Caco-2 (cell line): ENCODE measurements at regions not wholly inside any gene's neighbourhood (a gene's known extent, or its start where the extent isn't known, plus 50 kb on each side); places are given as distances from the start of the nearest gene placed in this dataset.

Experiments
- BruUV-seq: library from RNA; stranded (reverse); fragments of 400-500 nt; replicated peaks from 2 replicates; lab custom pipeline; 2021; lab: Mats Ljungman, UMichigan
- CTCF ChIA-PET: fragments of 300-600 bp; sonication (Branson Sonifier 250); formaldehyde crosslinking; loops from one replicate; lab custom pipeline; 2022; ENCODE audit warnings: antibody characterized with exemption; lab: Charles Lee
- POLR2A ChIA-PET: fragments of 300-600 bp; sonication (Branson Sonifier 250); formaldehyde crosslinking; loops from one replicate; lab custom pipeline; 2022; ENCODE audit warnings: antibody characterized with exemption; lab: Charles Lee
- DNase-seq, 2 experiments: peaks; one replicate each; pipeline versions ENCODE4 v3.0.0 to v3.0.0-alpha.2; 2020 to 2022
- H3K27me3 ChIP-seq: replicated peaks from 2 replicates; pipeline ENCODE4 v1.6.0; 2011; ENCODE audit warnings: low read length; ENCODE audit not compliant: control insufficient read depth, insufficient read depth
- H3K36me3 ChIP-seq: 2 replicates; pipeline ENCODE4 v1.5.1; 2011; ENCODE audit warnings: low read length; ENCODE audit not compliant: control insufficient read depth, insufficient read depth
- H3K4me1 ChIP-seq: fragments of 250-450 bp; sonication (Bioruptor Pico); 2 replicates; pipeline ENCODE4 v1.5.1; 2020; ENCODE audit warnings: mild to moderate bottlenecking
- H3K4me3 ChIP-seq: 2 replicates; pipeline ENCODE4 v1.5.1; 2011; ENCODE audit warnings: low read depth, mild to moderate bottlenecking, control low read depth, low read length
- H3K9me3 ChIP-seq: fragments of 250-450 bp; sonication (Bioruptor Pico); 2 replicates; pipeline ENCODE4 v1.5.1; 2020; ENCODE audit warnings: mild to moderate bottlenecking, moderate library complexity
- H3K27ac Mint-ChIP-seq: one replicate; pipeline ENCODE4 v1.8.0; 2022; ENCODE audit warnings: mixed read lengths; ENCODE audit not compliant: unreplicated experiment
- H3K27me3 Mint-ChIP-seq: one replicate; pipeline ENCODE4 v1.8.0; 2022; ENCODE audit warnings: mixed read lengths; ENCODE audit not compliant: insufficient read depth, unreplicated experiment
- H3K36me3 Mint-ChIP-seq: one replicate; pipeline ENCODE4 v1.8.0; 2022; ENCODE audit warnings: mild to moderate bottlenecking, mixed read lengths; ENCODE audit not compliant: insufficient read depth, unreplicated experiment
- H3K4me1 Mint-ChIP-seq: one replicate; pipeline ENCODE4 v1.8.0; 2022; ENCODE audit warnings: low read depth, mixed read lengths; ENCODE audit not compliant: unreplicated experiment
- H3K4me3 Mint-ChIP-seq: one replicate; pipeline ENCODE4 v1.8.0; 2022; ENCODE audit warnings: mild to moderate bottlenecking, moderate library complexity, mixed read lengths; ENCODE audit not compliant: unreplicated experiment
- H3K9me3 Mint-ChIP-seq: one replicate; pipeline ENCODE4 v1.8.0; 2022; ENCODE audit warnings: mixed read lengths; ENCODE audit not compliant: unreplicated experiment
- CTCF ChIP-seq, 2 experiments: fragments of 200-600 bp in 1 of 2; IDR thresholded peaks; 1 replicate in 1 of 2; 2 replicates in 1 of 2; pipeline versions ENCODE4 v1.5.1 to v1.8.0; 2011 to 2022; ENCODE audit warnings: antibody characterized with exemption in 1 of 2, control low read depth in 1 of 2, inconsistent platforms in 1 of 2, low read depth in 1 of 2, low read length in 1 of 2, mild to moderate bottlenecking in 1 of 2, moderate library complexity in 1 of 2; ENCODE audit not compliant: insufficient read depth in 1 of 2, severe bottlenecking in 1 of 2, unreplicated experiment in 1 of 2
- intact Hi-C: fragments of 100-400 bp; cut with micrococcal nuclease; formaldehyde crosslinking; loops from one replicate; pipeline ENCODE4 v1.10.0; 2022; ENCODE audit not compliant: unreplicated experiment

GRCh38 chr3:148435534-148435933 lies 262.2 kb upstream of the AGTR1 start:
- intact Hi-C loops: no loop called here
- H3K27me3 ChIP-seq: no peaks in the 10 kb centered on the region
- CTCF ChIA-PET: no interaction called here
- DNase-seq: no peak
- H3K9me3 ChIP-seq: no peaks in the 10 kb centered on the region
- POLR2A ChIA-PET: no interaction called here
- no peak for TF ChIP-seq CTCF (IDR thresholded peaks at IDR 0.05; ENCODE audit: insufficient read depth in 1 of 2, low read depth in 1 of 2, low read length in 1 of 2, severe bottlenecking in 1 of 2, unreplicated experiment in 1 of 2)
- H3K4me3 ChIP-seq: no peak overlapping the region
- Mint-ChIP-seq H3K36me3 (no peaks in the 10 kb centered on the region), H3K4me3 (no peak overlapping the region), H3K27me3 (no peaks in the 10 kb centered on the region), H3K27ac (no peak overlapping the region), H3K9me3 (no peaks in the 10 kb centered on the region), H3K4me1 (peaks cover 5% of the 10 kb centered on the region)
- no peaks in the 10 kb centered on the region for H3K36me3 ChIP-seq
- no TSS peak for BruUV-seq
- H3K4me1 ChIP-seq: no peaks in the 10 kb centered on the region

- BruUV-seq: no TSS peak
- Mint-ChIP-seq H3K4me3 (no peak overlapping the region), H3K27me3 (peaks cover 1% of the 10 kb centered on the region), H3K36me3 (no peaks in the 10 kb centered on the region), H3K4me1 (peaks cover 6% of the 10 kb centered on the region), H3K27ac (no peak overlapping the region), H3K9me3 (no peaks in the 10 kb centered on the region)
- no peak for TF ChIP-seq CTCF (IDR thresholded peaks at IDR 0.05; ENCODE audit: insufficient read depth in 1 of 2, low read depth in 1 of 2, low read length in 1 of 2, severe bottlenecking in 1 of 2, unreplicated experiment in 1 of 2)
- intact Hi-C loops: no loop called here
- ChIA-PET POLR2A (no interaction called here), CTCF (no interaction called here)
- Histone ChIP-seq H3K4me3 (no peak overlapping the region), H3K9me3 (no peaks in the 10 kb centered on the region), H3K27me3 (no peaks in the 10 kb centered on the region), H3K4me1 (no peaks in the 10 kb centered on the region), H3K36me3 (no peaks in the 10 kb centered on the region)
- no peak for DNase-seq
These were observed 258.4 kb upstream of the AGTR1 start for GRCh38 chr3:148439254-148439822.

- ChIA-PET CTCF (no interaction called here), POLR2A (no interaction called here)
- H3K27me3 ChIP-seq: no peaks in the 10 kb centered on the region
- no peaks in the 10 kb centered on the region for H3K36me3 ChIP-seq
- DNase-seq: no peak
- H3K4me1 ChIP-seq: no peaks in the 10 kb centered on the region
- H3K4me3 Mint-ChIP-seq: no peak overlapping the region
- TF ChIP-seq CTCF (IDR thresholded peaks at IDR 0.05; ENCODE audit: insufficient read depth in 1 of 2, low read depth in 1 of 2, low read length in 1 of 2, severe bottlenecking in 1 of 2, unreplicated experiment in 1 of 2): no peak
- H3K4me3 ChIP-seq: no peak overlapping the region
- H3K4me1 Mint-ChIP-seq: peaks cover 6% of the 10 kb centered on the region
- H3K9me3 ChIP-seq: no peaks in the 10 kb centered on the region
- peaks cover 4% of the 10 kb centered on the region for H3K27me3 Mint-ChIP-seq
- H3K27ac Mint-ChIP-seq: no peak overlapping the region
- intact Hi-C loops: no loop called here
- no peaks in the 10 kb centered on the region for H3K9me3 Mint-ChIP-seq
- no peaks in the 10 kb centered on the region for H3K36me3 Mint-ChIP-seq
- BruUV-seq: no TSS peak
These were observed 256.5 kb upstream of the AGTR1 start for GRCh38 chr3:148441191-148441590.
